Ectodermal cell (in vitro differentiated cells): ENCODE measurements at regions not wholly inside any gene's neighbourhood (a gene's known extent, or its start where the extent isn't known, plus 50 kb on each side); places are given as distances from the start of the nearest gene placed in this dataset.

ENCODE experiments used
- H3K27ac ChIP-seq: 2 replicates; pipeline ENCODE4 v1.7.0; 2013; ENCODE audit warnings: mild to moderate bottlenecking, low read depth, low read length; ENCODE audit not compliant: insufficient read depth, poor library complexity, severe bottlenecking
- H3K27me3 ChIP-seq: 2 replicates; pipeline ENCODE4 v1.7.0; 2013; ENCODE audit warnings: mild to moderate bottlenecking, low read length; ENCODE audit not compliant: insufficient read depth, control insufficient read depth, poor library complexity, severe bottlenecking
- H3K36me3 ChIP-seq: one replicate; pipeline ENCODE4 v1.7.0; 2013; ENCODE audit warnings: low read length; ENCODE audit not compliant: control insufficient read depth, insufficient read depth
- H3K4me1 ChIP-seq: one replicate; pipeline ENCODE4 v1.7.0; 2013; ENCODE audit warnings: low read length; ENCODE audit not compliant: control insufficient read depth, insufficient read depth
- H3K4me3 ChIP-seq: 2 replicates; pipeline ENCODE4 v1.7.0; 2013; ENCODE audit warnings: low read depth, low read length, control low read depth; ENCODE audit not compliant: insufficient read depth
- H3K9me3 ChIP-seq: 2 replicates; pipeline ENCODE4 v1.7.0; 2013; ENCODE audit warnings: mild to moderate bottlenecking, low read length, moderate library complexity; ENCODE audit not compliant: control insufficient read depth
- WGBS, 2 experiments: methylation state at CpG; one replicate each; pipeline ENCODE4 v1.1.7; 2013; ENCODE audit warnings: missing lambda C conversion rate in 2 of 2; 5-methylcytosine and 5-hydroxymethylcytosine counted together

- Histone ChIP-seq H3K27ac (no peak overlapping the region), H3K9me3 (no peaks in the 10 kb centered on the region), H3K4me1 (peaks cover 15% of the 10 kb centered on the region), H3K27me3 (peaks cover 28% of the 10 kb centered on the region), H3K36me3 (no peaks in the 10 kb centered on the region), H3K4me3 (no peak overlapping the region)
- 39 to 40% methylated on average over 8 of the region's 8 CpGs for WGBS, 2 experiments
Measured at GRCh38 chr2:121080013-121080772, 204.8 kb downstream of the TFCP2L1 start.

- Histone ChIP-seq H3K4me3 (no peak overlapping the region), H3K9me3 (no peaks in the 10 kb centered on the region), H3K4me1 (peaks cover under 1% of the 10 kb centered on the region), H3K27me3 (peaks cover 13% of the 10 kb centered on the region), H3K27ac (no peak overlapping the region), H3K36me3 (no peaks in the 10 kb centered on the region)
- WGBS, 2 experiments: 90 to 92% methylated on average over 8 of the region's 8 CpGs
Measured at GRCh38 chr2:121081701-121082100, 203.3 kb downstream of the TFCP2L1 start.

- WGBS, 2 experiments: 86 to 88% methylated on average over 1 of the region's 1 CpG
- Histone ChIP-seq H3K9me3 (no peaks in the 10 kb centered on the region), H3K36me3 (no peaks in the 10 kb centered on the region), H3K27ac (no peak overlapping the region), H3K4me1 (no peaks in the 10 kb centered on the region), H3K4me3 (no peak overlapping the region), H3K27me3 (peaks cover 8% of the 10 kb centered on the region)
Measured at GRCh38 chr2:121082191-121082590, 202.8 kb downstream of the TFCP2L1 start.

GRCh38 chr2:121084130-121084680 is 200.8 kb downstream of the TFCP2L1 start:
- Histone ChIP-seq H3K9me3 (no peaks in the 10 kb centered on the region), H3K36me3 (no peaks in the 10 kb centered on the region), H3K4me1 (no peaks in the 10 kb centered on the region), H3K27ac (no peak overlapping the region), H3K4me3 (no peak overlapping the region), H3K27me3 (no peaks in the 10 kb centered on the region)
- WGBS, 2 experiments: 87 to 89% methylated on average over 15 of the region's 15 CpGs

GRCh38 chr2:121085801-121086200 is 199.2 kb downstream of the TFCP2L1 start:
- no peaks in the 10 kb centered on the region for H3K4me1 ChIP-seq
- WGBS, 2 experiments: 87 to 90% methylated on average over 5 of the region's 5 CpGs
- no peaks in the 10 kb centered on the region for H3K9me3 ChIP-seq
- no peaks in the 10 kb centered on the region for H3K27me3 ChIP-seq
- H3K36me3 ChIP-seq: no peaks in the 10 kb centered on the region
- no peak overlapping the region for H3K27ac ChIP-seq
- no peak overlapping the region for H3K4me3 ChIP-seq

GRCh38 chr2:121086450-121086849 is 198.6 kb downstream of the TFCP2L1 start:
- WGBS, 2 experiments: 91 to 92% methylated on average over 12 of the region's 12 CpGs
- no peaks in the 10 kb centered on the region for H3K4me1 ChIP-seq

GRCh38 chr2:121087117-121087516 is 197.9 kb downstream of the TFCP2L1 start:
- WGBS, 2 experiments: 91% methylated on average over 7 of the region's 7 CpGs
- H3K4me1 ChIP-seq: no peaks in the 10 kb centered on the region
- H3K27ac ChIP-seq: no peak overlapping the region
- no peak overlapping the region for H3K4me3 ChIP-seq
- no peaks in the 10 kb centered on the region for H3K27me3 ChIP-seq
- H3K9me3 ChIP-seq: no peaks in the 10 kb centered on the region
- no peaks in the 10 kb centered on the region for H3K36me3 ChIP-seq

More at GRCh38 chr2:121086450-121086849, 198.6 kb downstream of the TFCP2L1 start:
- Histone ChIP-seq H3K27ac (no peak overlapping the region), H3K36me3 (no peaks in the 10 kb centered on the region), H3K27me3 (no peaks in the 10 kb centered on the region), H3K4me3 (no peak overlapping the region), H3K9me3 (no peaks in the 10 kb centered on the region)

- WGBS, 2 experiments: 89 to 91% methylated on average over 27 of the region's 27 CpGs
- no peaks in the 10 kb centered on the region for H3K36me3 ChIP-seq
Measured at GRCh38 chr2:121088251-121089165, 196.5 kb downstream of the TFCP2L1 start.

GRCh38 chr2:121089166-121089510 is 195.9 kb downstream of the TFCP2L1 start:
- Histone ChIP-seq H3K27me3 (no peaks in the 10 kb centered on the region), H3K27ac (no peak overlapping the region), H3K4me1 (no peaks in the 10 kb centered on the region), H3K4me3 (no peak overlapping the region), H3K36me3 (no peaks in the 10 kb centered on the region), H3K9me3 (no peaks in the 10 kb centered on the region)
- 90 to 92% methylated on average over 11 of the region's 11 CpGs for WGBS, 2 experiments

More at GRCh38 chr2:121088251-121089165, 196.5 kb downstream of the TFCP2L1 start:
- H3K9me3 ChIP-seq: no peaks in the 10 kb centered on the region
- H3K4me1 ChIP-seq: no peaks in the 10 kb centered on the region
- no peak overlapping the region for H3K27ac ChIP-seq
- no peak overlapping the region for H3K4me3 ChIP-seq
- no peaks in the 10 kb centered on the region for H3K27me3 ChIP-seq
